GM21423 (cell line): ENCODE measurements at regions not wholly inside any gene's neighbourhood (a gene's known extent, or its start where the extent isn't known, plus 50 kb on each side); places are given as distances from the start of the nearest gene placed in this dataset.
"Not testable (repeated sequence)": the region's sequence is repeated elsewhere in the genome, so short reads cannot be mapped to it uniquely, and the experiment has no call there.

ENCODE experiments used
- ATAC-seq: cut with Tn5 transposase; IDR thresholded peaks from one replicate; pipeline ENCODE4 v1.9.1; 2021; ENCODE audit warnings: mild to moderate bottlenecking, moderate library complexity; ENCODE audit not compliant: unreplicated experiment

GRCh38 chrX:1062351-1062750, 150.1 kb downstream of the CRLF2 start:
- ATAC-seq: no peak

- no peak for ATAC-seq
These were observed 151.9 kb downstream of the CRLF2 start for GRCh38 chrX:1060562-1060960.

- ATAC-seq: no peak
These were observed 152.6 kb downstream of the CRLF2 start for GRCh38 chrX:1059576-1060561.

- ATAC-seq: not testable (repeated sequence)
These were observed 158.8 kb downstream of the CRLF2 start for GRCh38 chrX:1053600-1053999.

GRCh38 chrX:1053072-1053471, 159.4 kb downstream of the CRLF2 start:
- ATAC-seq: no peak

- ATAC-seq: no peak
These were observed 160.4 kb downstream of the CRLF2 start for GRCh38 chrX:1052021-1052420.

GRCh38 chrX:1051421-1051820, 161.0 kb downstream of the CRLF2 start:
- ATAC-seq: no peak

- ATAC-seq: no peak
These were observed 166.7 kb downstream of the CRLF2 start for GRCh38 chrX:1045680-1046314.

GRCh38 chrX:1041091-1041490, 171.4 kb downstream of the CRLF2 start:
- no peak for ATAC-seq

- not testable (repeated sequence) for ATAC-seq
These were observed 176.5 kb downstream of the CRLF2 start for GRCh38 chrX:1035931-1036330.

- no peak for ATAC-seq
These were observed 177.2 kb downstream of the CRLF2 start for GRCh38 chrX:1035206-1035605.

GRCh38 chrX:1034717-1035116, 177.7 kb downstream of the CRLF2 start:
- no peak for ATAC-seq

GRCh38 chrX:1031521-1032430, 180.7 kb downstream of the CRLF2 start:
- no peak for ATAC-seq

- ATAC-seq: no peak
These were observed 183.0 kb downstream of the CRLF2 start for GRCh38 chrX:1029494-1029893.

- no peak for ATAC-seq
These were observed 184.8 kb downstream of the CRLF2 start for GRCh38 chrX:1027680-1028079.

GRCh38 chrX:1027133-1027532, 185.3 kb downstream of the CRLF2 start:
- ATAC-seq: peak; percentile 48

GRCh38 chrX:1026263-1027015, 186.0 kb downstream of the CRLF2 start:
- peak; percentile 78 for ATAC-seq

- ATAC-seq: no peak
These were observed 187.0 kb downstream of the CRLF2 start for GRCh38 chrX:1025413-1025812.

- ATAC-seq: no peak
These were observed 188.8 kb downstream of the CRLF2 start for GRCh38 chrX:1023676-1024075.

GRCh38 chrX:1021314-1021993, 191.0 kb downstream of the CRLF2 start:
- ATAC-seq: not testable (repeated sequence)
